Astrocyte (in vitro differentiated cells and primary cell): ENCODE measurements at regions not wholly inside any gene's neighbourhood (a gene's known extent, or its start where the extent isn't known, plus 50 kb on each side); places are given as distances from the start of the nearest gene placed in this dataset.

Source experiments
- DNase-seq: peaks from one replicate; pipeline ENCODE4 v3.0.0-alpha.2; 2010; ENCODE audit warnings: low read depth
- FAIRE-seq: peaks from 2 replicates; lab custom pipeline; 2011; peaks lifted over from hg19 to GRCh38; lab: Jason Lieb, UNC
- H2AFZ ChIP-seq: 2 replicates; pipeline ENCODE4 v1.6.0; 2012; ENCODE audit warnings: low read depth, low read length, inconsistent platforms
- H3K27ac ChIP-seq: 2 replicates; pipeline ENCODE4 v1.5.1; 2011; ENCODE audit warnings: low read depth, low read length, inconsistent platforms
- H3K27me3 ChIP-seq: 2 replicates; pipeline ENCODE4 v1.6.0; 2011; ENCODE audit warnings: low read length, inconsistent platforms; ENCODE audit not compliant: insufficient read depth
- H3K36me3 ChIP-seq: 2 replicates; pipeline ENCODE4 v1.5.1; 2011; ENCODE audit warnings: low read length, inconsistent platforms; ENCODE audit not compliant: insufficient read depth
- H3K4me1 ChIP-seq: 2 replicates; pipeline ENCODE4 v1.5.1; 2011; ENCODE audit warnings: low read length, inconsistent platforms; ENCODE audit not compliant: insufficient read depth
- H3K4me2 ChIP-seq: 2 replicates; pipeline ENCODE4 v1.6.0; 2012; ENCODE audit warnings: low read length, inconsistent platforms
- H3K4me3 ChIP-seq: 2 replicates; pipeline ENCODE4 v1.5.1; 2011; ENCODE audit warnings: low read depth, mild to moderate bottlenecking, low read length, inconsistent platforms; ENCODE audit not compliant: insufficient read depth
- H3K79me2 ChIP-seq: 2 replicates; pipeline ENCODE4 v1.6.0; 2012; ENCODE audit warnings: mild to moderate bottlenecking, low read length, inconsistent platforms; ENCODE audit not compliant: insufficient read depth
- H3K9ac ChIP-seq: 2 replicates; pipeline ENCODE4 v1.6.0; 2012; ENCODE audit warnings: mild to moderate bottlenecking, low read length, inconsistent platforms
- H3K9me3 ChIP-seq: 2 replicates; pipeline ENCODE4 v1.5.1; 2012; ENCODE audit warnings: low read depth, mild to moderate bottlenecking, low read length, inconsistent platforms; ENCODE audit not compliant: insufficient read depth
- H4K20me1 ChIP-seq: 2 replicates; pipeline ENCODE4 v1.6.0; 2012; ENCODE audit warnings: low read length, inconsistent platforms; ENCODE audit not compliant: insufficient read depth
- H3K27ac Mint-ChIP-seq: one replicate; pipeline ENCODE4 v1.8.0; 2021; ENCODE audit warnings: mild to moderate bottlenecking, mixed read lengths; ENCODE audit not compliant: unreplicated experiment
- H3K27me3 Mint-ChIP-seq: one replicate; pipeline ENCODE4 v1.8.0; 2021; ENCODE audit warnings: low read depth, mixed read lengths; ENCODE audit not compliant: unreplicated experiment
- H3K36me3 Mint-ChIP-seq: one replicate; pipeline ENCODE4 v1.8.0; 2021; ENCODE audit warnings: low read depth, mixed read lengths; ENCODE audit not compliant: unreplicated experiment
- H3K4me1 Mint-ChIP-seq: one replicate; pipeline ENCODE4 v1.8.0; 2021; ENCODE audit warnings: low read depth, mixed read lengths; ENCODE audit not compliant: unreplicated experiment
- H3K4me3 Mint-ChIP-seq: one replicate; pipeline ENCODE4 v1.8.0; 2021; ENCODE audit warnings: mild to moderate bottlenecking, moderate library complexity, mixed read lengths; ENCODE audit not compliant: unreplicated experiment
- H3K9me3 Mint-ChIP-seq: one replicate; pipeline ENCODE4 v1.8.0; 2021; ENCODE audit warnings: mild to moderate bottlenecking, mixed read lengths; ENCODE audit not compliant: unreplicated experiment
- EZH2 ChIP-seq: IDR thresholded peaks from 2 replicates; pipeline ENCODE4 v1.6.1; 2012; ENCODE audit warnings: mild to moderate bottlenecking, low read length, inconsistent platforms; ENCODE audit not compliant: insufficient read depth
- TF ChIP-seq, protein P1 (sequence below): IDR thresholded peaks from 2 replicates; pipeline ENCODE4 v1.5.1; 2011; ENCODE audit warnings: low read depth, mild to moderate bottlenecking, inconsistent platforms, low read length, moderate library complexity; ENCODE audit not compliant: insufficient read depth

DNA sequence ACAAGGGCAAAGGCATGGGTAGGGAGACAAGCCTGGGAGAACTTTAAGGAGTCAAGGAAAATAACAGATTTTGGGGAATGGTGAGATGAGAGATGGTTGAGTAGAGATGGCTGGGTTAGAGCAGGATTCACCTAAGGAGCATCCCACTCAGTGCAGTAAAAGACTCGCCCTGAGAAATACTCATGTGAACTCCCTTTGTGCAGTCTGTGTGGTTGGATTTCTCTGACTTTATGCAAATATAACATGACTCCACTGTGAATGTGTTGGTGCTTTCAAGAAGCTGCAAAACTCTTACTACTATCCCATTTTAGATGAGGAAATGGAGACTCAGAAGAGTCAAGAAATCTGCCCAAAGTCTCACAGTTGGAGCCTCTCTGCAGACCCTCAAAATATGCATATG lies 129.8 kb upstream of the LIMCH1 start:
- Histone ChIP-seq H3K36me3 (no peaks in the 10 kb centered on the region), H3K9me3 (no peaks in the 10 kb centered on the region), H3K4me2 (no peak overlapping the region), H3K4me1 (no peaks in the 10 kb centered on the region), H3K27me3 (peaks cover 4% of the 10 kb centered on the region), H3K9ac (no peak overlapping the region), H3K27ac (no peak overlapping the region), H3K79me2 (no peaks in the 10 kb centered on the region), H2AFZ (no peak overlapping the region), H3K4me3 (no peak overlapping the region), H4K20me1 (no peaks in the 10 kb centered on the region)
- no peak overlapping the region for H3K4me3 Mint-ChIP-seq
- H3K36me3 Mint-ChIP-seq = no peaks in the 10 kb centered on the region
- H3K27ac Mint-ChIP-seq = no peak overlapping the region
- peaks cover 4% of the 10 kb centered on the region for H3K27me3 Mint-ChIP-seq
- no peaks in the 10 kb centered on the region for H3K9me3 Mint-ChIP-seq
- H3K4me1 Mint-ChIP-seq = no peaks in the 10 kb centered on the region
- no peak for TF ChIP-seq EZH2
- TF ChIP-seq, protein P1, sequence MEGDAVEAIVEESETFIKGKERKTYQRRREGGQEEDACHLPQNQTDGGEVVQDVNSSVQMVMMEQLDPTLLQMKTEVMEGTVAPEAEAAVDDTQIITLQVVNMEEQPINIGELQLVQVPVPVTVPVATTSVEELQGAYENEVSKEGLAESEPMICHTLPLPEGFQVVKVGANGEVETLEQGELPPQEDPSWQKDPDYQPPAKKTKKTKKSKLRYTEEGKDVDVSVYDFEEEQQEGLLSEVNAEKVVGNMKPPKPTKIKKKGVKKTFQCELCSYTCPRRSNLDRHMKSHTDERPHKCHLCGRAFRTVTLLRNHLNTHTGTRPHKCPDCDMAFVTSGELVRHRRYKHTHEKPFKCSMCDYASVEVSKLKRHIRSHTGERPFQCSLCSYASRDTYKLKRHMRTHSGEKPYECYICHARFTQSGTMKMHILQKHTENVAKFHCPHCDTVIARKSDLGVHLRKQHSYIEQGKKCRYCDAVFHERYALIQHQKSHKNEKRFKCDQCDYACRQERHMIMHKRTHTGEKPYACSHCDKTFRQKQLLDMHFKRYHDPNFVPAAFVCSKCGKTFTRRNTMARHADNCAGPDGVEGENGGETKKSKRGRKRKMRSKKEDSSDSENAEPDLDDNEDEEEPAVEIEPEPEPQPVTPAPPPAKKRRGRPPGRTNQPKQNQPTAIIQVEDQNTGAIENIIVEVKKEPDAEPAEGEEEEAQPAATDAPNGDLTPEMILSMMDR = no peak
- DNase-seq = no peak
- FAIRE-seq = no peak

GRCh38 chr4:41408859-41409593 lies 128.9 kb upstream of the LIMCH1 start:
- H3K9me3 Mint-ChIP-seq = no peaks in the 10 kb centered on the region
- no peak overlapping the region for H3K27ac ChIP-seq
- no peak overlapping the region for H2AFZ ChIP-seq
- no peak overlapping the region for H3K27ac Mint-ChIP-seq
- H4K20me1 ChIP-seq = no peaks in the 10 kb centered on the region
- no peaks in the 10 kb centered on the region for H3K79me2 ChIP-seq
- H3K27me3 ChIP-seq = peaks cover 4% of the 10 kb centered on the region
- H3K4me3 Mint-ChIP-seq = no peak overlapping the region
- no peak overlapping the region for H3K9ac ChIP-seq
- no peaks in the 10 kb centered on the region for H3K36me3 ChIP-seq
- no peak for DNase-seq
- no peak for FAIRE-seq
- no peak overlapping the region for H3K4me2 ChIP-seq
- H3K4me3 ChIP-seq = no peak overlapping the region
- H3K9me3 ChIP-seq = no peaks in the 10 kb centered on the region
- peaks cover 4% of the 10 kb centered on the region for H3K27me3 Mint-ChIP-seq
- peaks cover 5% of the 10 kb centered on the region for H3K4me1 ChIP-seq
- peaks cover 4% of the 10 kb centered on the region for H3K4me1 Mint-ChIP-seq
- no peak for TF ChIP-seq EZH2
- TF ChIP-seq, protein P1 = no peak
- H3K36me3 Mint-ChIP-seq = no peaks in the 10 kb centered on the region

- Histone ChIP-seq H2AFZ (no peak overlapping the region), H3K36me3 (no peaks in the 10 kb centered on the region), H3K4me3 (no peak overlapping the region), H3K27me3 (peaks cover 4% of the 10 kb centered on the region), H4K20me1 (no peaks in the 10 kb centered on the region), H3K4me1 (peaks cover 5% of the 10 kb centered on the region), H3K4me2 (no peak overlapping the region), H3K9me3 (no peaks in the 10 kb centered on the region), H3K9ac (no peak overlapping the region), H3K79me2 (no peaks in the 10 kb centered on the region), H3K27ac (no peak overlapping the region)
- no peak for TF ChIP-seq EZH2
- TF ChIP-seq, protein P1 = no peak
- DNase-seq = no peak
- Mint-ChIP-seq H3K27me3 (peaks cover 4% of the 10 kb centered on the region), H3K27ac (no peak overlapping the region), H3K4me3 (no peak overlapping the region), H3K36me3 (no peaks in the 10 kb centered on the region), H3K9me3 (no peaks in the 10 kb centered on the region), H3K4me1 (peaks cover 7% of the 10 kb centered on the region)
- FAIRE-seq = no peak
Observed at GRCh38 chr4:41409594-41409895, 128.4 kb upstream of the LIMCH1 start.
